ENCODE measurements at regions not wholly inside any gene's neighbourhood (a gene's known extent, or its start where the extent isn't known, plus 50 kb on each side); places are given as distances from the start of the nearest gene placed in this dataset.

- TF ChIP-seq MXD4 (CRISPR knock-in tag; IDR thresholded peaks at IDR 0.05; ENCODE audit: borderline replicate concordance) (no peak), NFATC4 (CRISPR knock-in tag; IDR thresholded peaks at IDR 0.05) (no peak), PRDM15 (CRISPR knock-in tag; IDR thresholded peaks at IDR 0.05) (no peak), ZNF219 (CRISPR knock-in tag; IDR thresholded peaks at IDR 0.05; ENCODE audit: borderline replicate concordance) (no peak), RORB (CRISPR knock-in tag; IDR thresholded peaks at IDR 0.05) (no peak), ZBTB21 (CRISPR knock-in tag; IDR thresholded peaks at IDR 0.05; ENCODE audit: borderline replicate concordance) (no peak), ESRRA (CRISPR knock-in tag; IDR thresholded peaks at IDR 0.05; ENCODE audit: borderline replicate concordance) (no peak), MYBL2 (CRISPR knock-in tag; IDR thresholded peaks at IDR 0.05) (no peak)
- TF ChIP-seq, protein P1, sequence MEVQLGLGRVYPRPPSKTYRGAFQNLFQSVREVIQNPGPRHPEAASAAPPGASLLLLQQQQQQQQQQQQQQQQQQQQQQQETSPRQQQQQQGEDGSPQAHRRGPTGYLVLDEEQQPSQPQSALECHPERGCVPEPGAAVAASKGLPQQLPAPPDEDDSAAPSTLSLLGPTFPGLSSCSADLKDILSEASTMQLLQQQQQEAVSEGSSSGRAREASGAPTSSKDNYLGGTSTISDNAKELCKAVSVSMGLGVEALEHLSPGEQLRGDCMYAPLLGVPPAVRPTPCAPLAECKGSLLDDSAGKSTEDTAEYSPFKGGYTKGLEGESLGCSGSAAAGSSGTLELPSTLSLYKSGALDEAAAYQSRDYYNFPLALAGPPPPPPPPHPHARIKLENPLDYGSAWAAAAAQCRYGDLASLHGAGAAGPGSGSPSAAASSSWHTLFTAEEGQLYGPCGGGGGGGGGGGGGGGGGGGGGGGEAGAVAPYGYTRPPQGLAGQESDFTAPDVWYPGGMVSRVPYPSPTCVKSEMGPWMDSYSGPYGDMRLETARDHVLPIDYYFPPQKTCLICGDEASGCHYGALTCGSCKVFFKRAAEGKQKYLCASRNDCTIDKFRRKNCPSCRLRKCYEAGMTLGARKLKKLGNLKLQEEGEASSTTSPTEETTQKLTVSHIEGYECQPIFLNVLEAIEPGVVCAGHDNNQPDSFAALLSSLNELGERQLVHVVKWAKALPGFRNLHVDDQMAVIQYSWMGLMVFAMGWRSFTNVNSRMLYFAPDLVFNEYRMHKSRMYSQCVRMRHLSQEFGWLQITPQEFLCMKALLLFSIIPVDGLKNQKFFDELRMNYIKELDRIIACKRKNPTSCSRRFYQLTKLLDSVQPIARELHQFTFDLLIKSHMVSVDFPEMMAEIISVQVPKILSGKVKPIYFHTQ (CRISPR knock-in tag; IDR thresholded peaks at IDR 0.05): no peak
These were observed 94.9 kb downstream of the DSEL start (continued) for GRCh38 chr18:67421651-67422050.

GRCh38 chr18:67417864-67418523, 98.5 kb downstream of the DSEL start:
- TF ChIP-seq JAZF1 (CRISPR knock-in tag; IDR thresholded peaks at IDR 0.05) (no peak), NFATC4 (CRISPR knock-in tag; IDR thresholded peaks at IDR 0.05) (no peak), TEAD4 (CRISPR knock-in tag; IDR thresholded peaks at IDR 0.05) (no peak), MXD4 (CRISPR knock-in tag; IDR thresholded peaks at IDR 0.05; ENCODE audit: borderline replicate concordance) (no peak)
- TF ChIP-seq, protein P1 (CRISPR knock-in tag; IDR thresholded peaks at IDR 0.05): no peak
- CTCF ChIA-PET: no interaction called here
- POLR2A ChIA-PET: no interaction called here
- Mint-ChIP-seq H3K4me1 (no peaks in the 10 kb centered on the region), H3K9me3 (no peaks in the 10 kb centered on the region), H3K4me3 (no peak overlapping the region), H3K27me3 (ENCODE audit: low read depth) (no peaks in the 10 kb centered on the region), H3K27ac (no peak overlapping the region), H3K36me3 (no peaks in the 10 kb centered on the region)
- no peak for ATAC-seq
- DNase-seq (ENCODE audit: low spot score): no peak

DNA sequence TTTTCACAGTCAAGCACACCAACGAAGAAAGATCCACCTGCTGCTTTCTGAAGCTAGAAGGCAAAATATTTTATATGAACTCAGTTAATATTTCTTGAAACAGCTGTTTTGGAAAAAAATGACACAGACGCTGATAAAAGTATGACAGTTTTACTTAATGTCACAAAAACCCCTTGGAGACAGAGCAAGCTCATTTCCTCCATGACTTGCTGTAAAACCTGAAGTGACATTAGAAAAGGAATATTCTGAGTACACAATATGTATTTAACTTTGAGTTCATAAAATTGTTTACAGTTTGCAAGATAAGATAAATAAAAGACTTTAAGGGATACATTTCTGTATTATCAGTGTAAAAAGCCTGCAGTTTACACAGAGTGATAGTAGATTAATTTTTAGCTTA, 105.4 kb downstream of the DSEL start:
- Mint-ChIP-seq H3K4me1 (no peaks in the 10 kb centered on the region), H3K27ac (no peak overlapping the region), H3K9me3 (no peaks in the 10 kb centered on the region), H3K4me3 (no peak overlapping the region), H3K36me3 (no peaks in the 10 kb centered on the region), H3K27me3 (ENCODE audit: low read depth) (no peaks in the 10 kb centered on the region)
- TF ChIP-seq GTF2I (CRISPR knock-in tag; conservative IDR thresholded peaks at IDR 0.05) (no peak), FOXJ3 (CRISPR knock-in tag; IDR thresholded peaks at IDR 0.05; ENCODE audit: borderline replicate concordance) (no peak), FOXP4 (CRISPR knock-in tag; IDR thresholded peaks at IDR 0.05) (no peak)
- TF ChIP-seq, protein P2, sequence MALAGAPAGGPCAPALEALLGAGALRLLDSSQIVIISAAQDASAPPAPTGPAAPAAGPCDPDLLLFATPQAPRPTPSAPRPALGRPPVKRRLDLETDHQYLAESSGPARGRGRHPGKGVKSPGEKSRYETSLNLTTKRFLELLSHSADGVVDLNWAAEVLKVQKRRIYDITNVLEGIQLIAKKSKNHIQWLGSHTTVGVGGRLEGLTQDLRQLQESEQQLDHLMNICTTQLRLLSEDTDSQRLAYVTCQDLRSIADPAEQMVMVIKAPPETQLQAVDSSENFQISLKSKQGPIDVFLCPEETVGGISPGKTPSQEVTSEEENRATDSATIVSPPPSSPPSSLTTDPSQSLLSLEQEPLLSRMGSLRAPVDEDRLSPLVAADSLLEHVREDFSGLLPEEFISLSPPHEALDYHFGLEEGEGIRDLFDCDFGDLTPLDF (CRISPR knock-in tag; IDR thresholded peaks at IDR 0.05): no peak
- TF ChIP-seq, protein P3, sequence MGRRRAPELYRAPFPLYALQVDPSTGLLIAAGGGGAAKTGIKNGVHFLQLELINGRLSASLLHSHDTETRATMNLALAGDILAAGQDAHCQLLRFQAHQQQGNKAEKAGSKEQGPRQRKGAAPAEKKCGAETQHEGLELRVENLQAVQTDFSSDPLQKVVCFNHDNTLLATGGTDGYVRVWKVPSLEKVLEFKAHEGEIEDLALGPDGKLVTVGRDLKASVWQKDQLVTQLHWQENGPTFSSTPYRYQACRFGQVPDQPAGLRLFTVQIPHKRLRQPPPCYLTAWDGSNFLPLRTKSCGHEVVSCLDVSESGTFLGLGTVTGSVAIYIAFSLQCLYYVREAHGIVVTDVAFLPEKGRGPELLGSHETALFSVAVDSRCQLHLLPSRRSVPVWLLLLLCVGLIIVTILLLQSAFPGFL (CRISPR knock-in tag; IDR thresholded peaks at IDR 0.05; ENCODE audit: borderline replicate concordance): no peak
- DNase-seq (ENCODE audit: low spot score) (no peak), ATAC-seq (no peak)
- ChIA-PET POLR2A (no interaction called here), CTCF (no interaction called here)
